ENCODE measurements at regions not wholly inside any gene's neighbourhood (a gene's known extent, or its start where the extent isn't known, plus 50 kb on each side); places are given as distances from the start of the nearest gene placed in this dataset.

GRCh38 chr22:27274770-27275449, 526.6 kb downstream of the MN1 start:
- Histone ChIP-seq H3K4me1 (ENCODE audit: insufficient read depth, low read length) (no peaks in the 10 kb centered on the region), H3K79me1 (ENCODE audit: insufficient read depth, low read depth, low read length, poor library complexity, severe bottlenecking) (no peaks in the 10 kb centered on the region), H3K23ac (ENCODE audit: insufficient read length, low read depth, low read length) (no peak overlapping the region), H4K5ac (ENCODE audit: insufficient read length, low read depth, low read length) (no peak overlapping the region), H2AFZ (ENCODE audit: low read length) (no peak overlapping the region), H4K91ac (ENCODE audit: insufficient read length, low read depth, low read length) (no peak overlapping the region), H3K14ac (ENCODE audit: insufficient read depth, low read length) (no peak overlapping the region), H2AK5ac (ENCODE audit: insufficient read length, low read length) (no peak overlapping the region), H2BK12ac (ENCODE audit: insufficient read length, low read depth, low read length) (no peak overlapping the region), H4K8ac (replicated peaks; ENCODE audit: insufficient read length, low read depth, low read length) (no peak overlapping the region), H3K9ac (ENCODE audit: extremely low read depth, insufficient read length, low read length) (no peak overlapping the region), H4K20me1 (ENCODE audit: control insufficient read depth, insufficient read depth, insufficient read length) (no peaks in the 10 kb centered on the region), H3K23me2 (ENCODE audit: insufficient read length, low read depth, low read length, poor library complexity, severe bottlenecking) (no peaks in the 10 kb centered on the region), H3K27ac (ENCODE audit: insufficient read length, low read depth, low read length) (no peak overlapping the region), H2BK20ac (ENCODE audit: low read depth, low read length, poor library complexity, severe bottlenecking) (no peak overlapping the region), H3K4ac (ENCODE audit: low read depth, low read length) (no peak overlapping the region), H3K18ac (ENCODE audit: insufficient read length, low read depth, low read length) (no peak overlapping the region), H3T11ph (ENCODE audit: low read length) (no peak overlapping the region), H2BK120ac (ENCODE audit: low read depth, low read length, poor library complexity, severe bottlenecking) (no peak overlapping the region), H3K56ac (ENCODE audit: insufficient read length, low read depth, low read length) (no peak overlapping the region), H3K27me3 (ENCODE audit: insufficient read depth, low read length) (no peaks in the 10 kb centered on the region), H3K4me2 (ENCODE audit: insufficient read depth, insufficient read length, low read length) (no peak overlapping the region), H3K9me3 (ENCODE audit: control insufficient read depth, low read depth, low read length) (no peaks in the 10 kb centered on the region), H2BK15ac (ENCODE audit: low read depth, low read length) (no peak overlapping the region), H2BK5ac (ENCODE audit: insufficient read length, low read length) (no peak overlapping the region), H3K79me2 (ENCODE audit: insufficient read depth, low read length) (no peaks in the 10 kb centered on the region)
- H3K4me3 Mint-ChIP-seq, result no peak overlapping the region
- peaks cover 4 to 9% of the 10 kb centered on the region in 2 experiments for H3K9me3 Mint-ChIP-seq
- peaks cover 8 to 26% of the 10 kb centered on the region in 2 experiments; a peak in 3 of 4 replicates for H3K4me1 Mint-ChIP-seq
- H3K36me3 Mint-ChIP-seq (ENCODE audit: insufficient read depth in 1 of 3, low read depth in 3 of 3), result peaks cover 0 to 9% (median 0%) of the 10 kb centered on the region in 3 experiments; a peak in 3 of 7 replicates
- DNase-seq, result no peak
- no peak overlapping the region for H3K27ac Mint-ChIP-seq
- peaks cover 28% of the 10 kb centered on the region for H3K27me3 Mint-ChIP-seq (ENCODE audit: low read depth)
- no CpG with 5 or more reads among the region's 4 CpGs for WGBS (ENCODE audit: extremely low coverage, insufficient read length, low lambda C conversion rate)
- TF ChIP-seq, protein P1, sequence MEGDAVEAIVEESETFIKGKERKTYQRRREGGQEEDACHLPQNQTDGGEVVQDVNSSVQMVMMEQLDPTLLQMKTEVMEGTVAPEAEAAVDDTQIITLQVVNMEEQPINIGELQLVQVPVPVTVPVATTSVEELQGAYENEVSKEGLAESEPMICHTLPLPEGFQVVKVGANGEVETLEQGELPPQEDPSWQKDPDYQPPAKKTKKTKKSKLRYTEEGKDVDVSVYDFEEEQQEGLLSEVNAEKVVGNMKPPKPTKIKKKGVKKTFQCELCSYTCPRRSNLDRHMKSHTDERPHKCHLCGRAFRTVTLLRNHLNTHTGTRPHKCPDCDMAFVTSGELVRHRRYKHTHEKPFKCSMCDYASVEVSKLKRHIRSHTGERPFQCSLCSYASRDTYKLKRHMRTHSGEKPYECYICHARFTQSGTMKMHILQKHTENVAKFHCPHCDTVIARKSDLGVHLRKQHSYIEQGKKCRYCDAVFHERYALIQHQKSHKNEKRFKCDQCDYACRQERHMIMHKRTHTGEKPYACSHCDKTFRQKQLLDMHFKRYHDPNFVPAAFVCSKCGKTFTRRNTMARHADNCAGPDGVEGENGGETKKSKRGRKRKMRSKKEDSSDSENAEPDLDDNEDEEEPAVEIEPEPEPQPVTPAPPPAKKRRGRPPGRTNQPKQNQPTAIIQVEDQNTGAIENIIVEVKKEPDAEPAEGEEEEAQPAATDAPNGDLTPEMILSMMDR (conservative IDR thresholded peaks at IDR 0.05), result no peak
